C4-2B (cell line): ENCODE measurements at regions not wholly inside any gene's neighbourhood (a gene's known extent, or its start where the extent isn't known, plus 50 kb on each side); places are given as distances from the start of the nearest gene placed in this dataset.
"Not testable (repeated sequence)": the region's sequence is repeated elsewhere in the genome, so short reads cannot be mapped to it uniquely, and the experiment has no call there.

ENCODE experiments used
- H3K27ac ChIP-seq: fragments of 450-650 bp; 2 replicates; pipeline ENCODE4 v1.5.1; 2017
- ZFX ChIP-seq: fragments of 450-650 bp; IDR thresholded peaks from 2 replicates; pipeline ENCODE4 v1.6.1; 2017
- TF ChIP-seq, protein P1 (sequence below): fragments of 450-650 bp; conservative IDR thresholded peaks from 2 replicates; pipeline ENCODE4 v1.5.1; 2017; ENCODE audit warnings: mild to moderate bottlenecking

DNA sequence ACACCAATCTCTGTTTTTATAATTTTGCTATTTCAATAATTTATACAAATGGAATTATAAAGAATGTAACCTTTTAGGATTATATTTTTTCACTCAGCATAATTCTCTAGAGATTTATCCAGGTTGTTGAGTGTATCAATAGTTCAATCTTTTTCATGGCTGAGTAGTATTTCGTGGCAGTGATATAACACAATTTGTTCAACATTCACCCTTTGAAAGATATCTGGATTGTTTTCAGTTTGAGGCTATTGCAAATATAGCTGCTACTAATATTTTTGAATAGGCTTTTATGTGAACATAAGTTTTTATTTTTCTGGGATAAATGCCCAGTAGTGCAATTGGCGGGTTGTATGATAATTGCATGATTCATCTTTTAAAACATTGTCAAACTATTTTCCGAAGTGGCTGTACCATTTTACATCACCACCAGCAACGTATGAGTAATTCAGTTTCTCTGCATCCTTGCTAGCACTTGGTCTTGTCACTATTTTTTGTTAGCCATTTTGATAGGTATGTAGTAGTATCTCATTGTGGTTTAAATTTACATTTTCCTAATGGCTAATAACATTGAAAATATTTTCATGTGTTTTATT, 55.6 kb upstream of the ABCD3 start:
- TF ChIP-seq, protein P1, sequence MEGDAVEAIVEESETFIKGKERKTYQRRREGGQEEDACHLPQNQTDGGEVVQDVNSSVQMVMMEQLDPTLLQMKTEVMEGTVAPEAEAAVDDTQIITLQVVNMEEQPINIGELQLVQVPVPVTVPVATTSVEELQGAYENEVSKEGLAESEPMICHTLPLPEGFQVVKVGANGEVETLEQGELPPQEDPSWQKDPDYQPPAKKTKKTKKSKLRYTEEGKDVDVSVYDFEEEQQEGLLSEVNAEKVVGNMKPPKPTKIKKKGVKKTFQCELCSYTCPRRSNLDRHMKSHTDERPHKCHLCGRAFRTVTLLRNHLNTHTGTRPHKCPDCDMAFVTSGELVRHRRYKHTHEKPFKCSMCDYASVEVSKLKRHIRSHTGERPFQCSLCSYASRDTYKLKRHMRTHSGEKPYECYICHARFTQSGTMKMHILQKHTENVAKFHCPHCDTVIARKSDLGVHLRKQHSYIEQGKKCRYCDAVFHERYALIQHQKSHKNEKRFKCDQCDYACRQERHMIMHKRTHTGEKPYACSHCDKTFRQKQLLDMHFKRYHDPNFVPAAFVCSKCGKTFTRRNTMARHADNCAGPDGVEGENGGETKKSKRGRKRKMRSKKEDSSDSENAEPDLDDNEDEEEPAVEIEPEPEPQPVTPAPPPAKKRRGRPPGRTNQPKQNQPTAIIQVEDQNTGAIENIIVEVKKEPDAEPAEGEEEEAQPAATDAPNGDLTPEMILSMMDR = no peak
- no peak for TF ChIP-seq ZFX
- no peak overlapping the region for H3K27ac ChIP-seq

- no peak for TF ChIP-seq ZFX
- TF ChIP-seq, protein P1 = no peak
- H3K27ac ChIP-seq = no peak overlapping the region
These were observed 59.3 kb upstream of the ABCD3 start for GRCh38 chr1:94358630-94359599.

DNA sequence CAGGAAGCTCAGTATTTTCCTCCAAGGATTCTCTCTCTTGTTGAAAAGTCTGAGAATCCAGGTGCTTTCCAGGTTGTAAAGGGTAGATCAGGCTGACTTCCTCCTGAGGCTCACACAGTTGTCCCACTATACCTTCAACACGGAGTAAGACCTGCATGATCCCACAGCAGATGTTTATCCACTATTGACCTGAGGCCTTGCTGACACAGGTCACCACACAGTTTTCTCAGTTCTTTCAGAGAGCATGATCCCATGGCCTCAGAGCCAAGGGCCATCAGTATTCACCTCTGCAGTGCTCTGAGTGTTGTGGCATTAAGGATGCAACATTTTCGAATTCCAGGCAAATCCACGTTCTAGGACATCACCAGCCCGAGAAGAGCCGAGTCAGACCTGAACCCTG, 60.5 kb upstream of the ABCD3 start:
- TF ChIP-seq ZFX = no peak
- TF ChIP-seq, protein P1 = no peak

GRCh38 chr1:94355485-94355980, 62.7 kb upstream of the ABCD3 start:
- TF ChIP-seq ZFX = no peak
- TF ChIP-seq, protein P1 = no peak
- no peak overlapping the region for H3K27ac ChIP-seq

More for the DNA sequence above, 60.5 kb upstream of the ABCD3 start:
- no peak overlapping the region for H3K27ac ChIP-seq

- H3K27ac ChIP-seq = no peak overlapping the region
- TF ChIP-seq, protein P1 = no peak
- no peak for TF ChIP-seq ZFX
These were observed 66.7 kb upstream of the ABCD3 start for GRCh38 chr1:94351481-94351880.

DNA sequence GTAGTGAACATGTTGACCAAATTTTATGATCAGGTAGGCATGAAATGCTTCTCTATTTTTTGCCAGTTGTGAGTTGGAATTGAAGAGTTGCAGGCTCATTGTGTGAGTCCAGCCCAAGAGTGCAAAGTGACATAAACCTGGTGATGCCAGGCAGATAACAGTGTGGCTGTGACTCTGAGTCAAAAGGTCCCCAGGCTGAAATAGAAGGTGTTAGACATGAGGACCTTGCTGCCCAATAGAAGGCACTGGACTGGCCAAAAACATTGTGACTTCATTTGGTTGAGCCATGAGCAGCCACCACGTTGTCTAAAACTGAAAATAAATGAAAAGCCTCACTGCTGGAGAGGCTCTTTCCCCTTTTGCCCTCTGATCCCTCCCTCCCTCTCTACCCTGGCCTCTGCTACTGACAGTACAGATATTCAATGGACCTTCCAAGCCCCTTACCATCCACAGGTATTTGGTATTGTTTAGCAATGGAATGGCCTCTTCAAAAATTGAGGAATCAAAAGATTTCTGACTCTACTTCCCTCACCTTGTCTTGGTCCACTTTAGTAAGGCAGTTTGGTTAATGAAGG, 67.8 kb upstream of the ABCD3 start:
- no peak overlapping the region for H3K27ac ChIP-seq
- TF ChIP-seq ZFX = no peak
- TF ChIP-seq, protein P1 = no peak

DNA sequence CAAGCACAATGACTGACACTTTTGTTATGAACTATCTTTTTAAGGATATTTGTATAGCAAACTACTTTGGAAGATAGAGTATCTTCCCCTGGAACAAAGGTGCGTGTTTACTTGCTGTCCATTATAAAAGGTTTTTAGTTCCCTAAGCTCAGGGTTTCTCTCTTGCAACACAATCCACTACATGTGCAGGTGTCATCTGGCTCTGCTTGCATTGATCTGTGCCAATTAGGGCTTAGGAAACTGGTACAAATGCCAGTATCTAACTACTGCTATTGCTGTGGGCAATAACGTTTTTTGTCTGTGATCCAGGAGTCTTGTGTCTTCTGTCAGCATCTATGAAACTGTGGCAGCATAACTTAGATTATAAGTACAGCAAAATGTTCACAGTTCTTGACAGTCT, 68.3 kb upstream of the ABCD3 start:
- TF ChIP-seq, protein P1 = no peak
- no peak for TF ChIP-seq ZFX
- H3K27ac ChIP-seq = no peak overlapping the region

- not testable (repeated sequence) for H3K27ac ChIP-seq
These were observed 69.8 kb upstream of the ABCD3 start for GRCh38 chr1:94348386-94348785.
